IMR-90 (cell line): ENCODE measurements at regions not wholly inside any gene's neighbourhood (a gene's known extent, or its start where the extent isn't known, plus 50 kb on each side); places are given as distances from the start of the nearest gene placed in this dataset.

ENCODE experiments used
- ATAC-seq: fragments of 200-7000 bp; cut with Tn5 transposase; 2 replicates; pipeline ENCODE4 v1.9.1; 2020; ENCODE audit warnings: low read depth, mild to moderate bottlenecking, moderate library complexity
- BruUV-seq: library from RNA; stranded (reverse); fragments of 400-500 nt; replicated peaks from 2 replicates; lab custom pipeline; 2021; lab: Mats Ljungman, UMichigan
- CTCF ChIA-PET: fragments of 300-600 bp; formaldehyde crosslinking; extraction: SDS; loops from one replicate; lab custom pipeline; 2021; ENCODE audit warnings: antibody characterized with exemption; lab: Yijun Ruan, JAX
- POLR2A ChIA-PET: fragments of 300-600 bp; sonication (Branson Sonifier 250); formaldehyde crosslinking; loops from one replicate; lab custom pipeline; 2022; ENCODE audit warnings: antibody characterized with exemption; ENCODE audit not compliant: unreplicated experiment; lab: Charles Lee
- DNase-seq: peaks from one replicate; pipeline ENCODE4 v3.0.0; 2013
- H2AFZ ChIP-seq: replicated peaks from 2 replicates; pipeline ENCODE3; 2013; ENCODE audit warnings: low read length, mild to moderate bottlenecking; ENCODE audit not compliant: poor library complexity
- H2AK5ac ChIP-seq: 2 replicates; pipeline ENCODE4 v1.6.1; 2013; ENCODE audit warnings: low read depth, low read length, inconsistent platforms
- H2AK9ac ChIP-seq: replicated peaks from 2 replicates; pipeline ENCODE3; 2013; ENCODE audit warnings: mild to moderate bottlenecking, low read depth, low read length, moderate library complexity; ENCODE audit not compliant: poor library complexity
- H2BK120ac ChIP-seq: 2 replicates; pipeline ENCODE4 v1.6.1; 2013; ENCODE audit warnings: low read depth, low read length, inconsistent platforms
- H2BK15ac ChIP-seq: 3 replicates; pipeline ENCODE4 v1.6.1; 2013; ENCODE audit warnings: low read depth, low read length, inconsistent platforms
- H2BK20ac ChIP-seq: 2 replicates; pipeline ENCODE4 v1.6.1; 2013; ENCODE audit warnings: low read depth, mild to moderate bottlenecking, inconsistent platforms, low read length, moderate library complexity
- H2BK5ac ChIP-seq: 2 replicates; pipeline ENCODE4 v1.6.1; 2013; ENCODE audit warnings: mild to moderate bottlenecking, low read depth, low read length, inconsistent platforms; ENCODE audit not compliant: poor library complexity, severe bottlenecking
- H3K14ac ChIP-seq: replicated peaks from 2 replicates; pipeline ENCODE4 v1.6.1; 2013; ENCODE audit warnings: low read depth, low read length, inconsistent platforms
- H3K18ac ChIP-seq: 2 replicates; pipeline ENCODE4 v1.6.1; 2013; ENCODE audit warnings: low read depth, low read length, control low read depth
- H3K23ac ChIP-seq: 2 replicates; pipeline ENCODE4 v1.6.1; 2013; ENCODE audit warnings: low read depth, low read length, inconsistent platforms
- H3K27ac ChIP-seq: 2 replicates; pipeline ENCODE4 v1.5.1; 2013; ENCODE audit warnings: mild to moderate bottlenecking, control low read depth, low read length; ENCODE audit not compliant: insufficient read depth
- H3K27me3 ChIP-seq: 2 replicates; pipeline ENCODE4 v1.6.1; 2013; ENCODE audit warnings: low read length; ENCODE audit not compliant: control insufficient read depth, insufficient read depth
- H3K36me3 ChIP-seq: 2 replicates; pipeline ENCODE4 v1.6.1; 2013; ENCODE audit warnings: low read length, mixed read lengths; ENCODE audit not compliant: control insufficient read depth, insufficient read depth
- H3K4ac ChIP-seq: 2 replicates; pipeline ENCODE4 v1.6.1; 2013; ENCODE audit warnings: low read depth, low read length, inconsistent platforms
- H3K4me1 ChIP-seq: 2 replicates; pipeline ENCODE4 v1.6.1; 2013; ENCODE audit warnings: low read length, mixed read lengths; ENCODE audit not compliant: control insufficient read depth, insufficient read depth
- H3K4me2 ChIP-seq: 2 replicates; pipeline ENCODE4 v1.6.1; 2013; ENCODE audit warnings: low read depth, mild to moderate bottlenecking, control low read depth, low read length, moderate library complexity
- H3K4me3 ChIP-seq: 2 replicates; pipeline ENCODE4 v1.5.1; 2013; ENCODE audit warnings: low read depth, mild to moderate bottlenecking, control low read depth, low read length, moderate library complexity; ENCODE audit not compliant: insufficient read depth
- H3K56ac ChIP-seq: 2 replicates; pipeline ENCODE4 v1.6.1; 2013; ENCODE audit warnings: low read length, inconsistent platforms; ENCODE audit not compliant: insufficient read depth; ENCODE audit errors: extremely low read depth
- H3K79me1 ChIP-seq, 2 experiments: 2 replicates each; pipeline ENCODE4 v1.6.1; 2013; ENCODE audit warnings: low read length in 2 of 2, inconsistent platforms in 1 of 2, low read depth in 1 of 2
- H3K9ac ChIP-seq: 2 replicates; pipeline ENCODE4 v1.6.1; 2013; ENCODE audit warnings: low read depth, low read length, control low read depth
- H3K9me1 ChIP-seq: 2 replicates; pipeline ENCODE4 v1.6.1; 2013; ENCODE audit warnings: low read length, inconsistent platforms; ENCODE audit not compliant: insufficient read depth
- H3K9me3 ChIP-seq: 2 replicates; pipeline ENCODE4 v1.6.1; 2013; ENCODE audit warnings: low read length; ENCODE audit not compliant: control insufficient read depth, insufficient read depth
- H4K20me1 ChIP-seq: 2 replicates; pipeline ENCODE4 v1.6.1; 2013; ENCODE audit warnings: low read length, inconsistent platforms; ENCODE audit not compliant: insufficient read depth
- H4K5ac ChIP-seq: 2 replicates; pipeline ENCODE4 v1.6.1; 2013; ENCODE audit warnings: mild to moderate bottlenecking, low read depth, low read length, control low read depth
- H4K8ac ChIP-seq, 2 experiments: 2 replicates each; pipeline ENCODE4 v1.6.1; 2013; ENCODE audit warnings: low read depth in 2 of 2, low read length in 2 of 2, control low read depth in 1 of 2, inconsistent platforms in 1 of 2
- H4K91ac ChIP-seq: 2 replicates; pipeline ENCODE4 v1.6.1; 2013; ENCODE audit warnings: low read depth, low read length, inconsistent platforms; ENCODE audit not compliant: insufficient read depth
- BHLHE40 ChIP-seq: fragments of 150-350 bp; IDR thresholded peaks from 2 replicates; pipeline ENCODE4 v1.6.1; 2016; ENCODE audit warnings: mild to moderate bottlenecking, low read depth, low read length
- CTCF ChIP-seq: conservative IDR thresholded peaks from 2 replicates; pipeline ENCODE4 v1.5.1; 2012; ENCODE audit warnings: mild to moderate bottlenecking, low read depth, low read length, improper control_type of control experiment
- NFE2L2 ChIP-seq: fragments of 150-350 bp; IDR thresholded peaks from 2 replicates; pipeline ENCODE4 v1.6.1; 2016; ENCODE audit warnings: low read depth, mild to moderate bottlenecking, low read length
- WGBS, 2 experiments: methylation state at CpG; one replicate each; pipeline versions ENCODE4 v1.1.5 to v1.1.7; 2013; ENCODE audit warnings: missing lambda C conversion rate in 2 of 2; ENCODE audit not compliant: insufficient read length in 1 of 2; ENCODE audit errors: extremely low coverage in 2 of 2; 5-methylcytosine and 5-hydroxymethylcytosine counted together
- dilution Hi-C: fragments of 300-500 bp; cut with HindIII; formaldehyde crosslinking; loops from one replicate; pipeline ENCODE4 v1.14.3; 2018; ENCODE audit warnings: low sequenced_read_pairs; ENCODE audit not compliant: unreplicated experiment
- in situ Hi-C: fragments of 300-500 bp; cut with MboI; formaldehyde crosslinking; loops from 3 replicates; pipeline ENCODE4 v1.14.3; 2019; ENCODE audit warnings: low sequenced_read_pairs, inconsistent platforms, mixed read lengths
- intact Hi-C: fragments of 100-400 bp; cut with micrococcal nuclease; formaldehyde crosslinking; loops from 2 replicates; pipeline ENCODE4 v1.10.0; 2022

GRCh38 chr2:107411267-107411666, 415.4 kb upstream of the RGPD4 start:
- no peak for TF ChIP-seq BHLHE40
- no peak for TF ChIP-seq NFE2L2
- no peak for TF ChIP-seq CTCF
- Histone ChIP-seq H3K23ac (no peak overlapping the region), H2AK5ac (no peak overlapping the region), H3K56ac (no peak overlapping the region), H4K5ac (no peak overlapping the region), H4K20me1 (no peaks in the 10 kb centered on the region), H3K4ac (no peak overlapping the region), H4K8ac (no peak overlapping the region), H2AFZ (no peak overlapping the region), H2BK20ac (no peak overlapping the region), H3K18ac (no peak overlapping the region), H2AK9ac (no peak overlapping the region), H3K27ac (no peak overlapping the region), H3K9ac (no peak overlapping the region), H4K91ac (no peak overlapping the region), H3K27me3 (no peaks in the 10 kb centered on the region), H2BK5ac (no peak overlapping the region), H3K14ac (no peak overlapping the region), H3K9me3 (peaks cover 3% of the 10 kb centered on the region; the same call in 1 of the 2 replicates), H3K9me1 (no peaks in the 10 kb centered on the region), H2BK120ac (no peak overlapping the region), H3K36me3 (no peaks in the 10 kb centered on the region), H3K4me3 (no peak overlapping the region), H3K4me2 (no peak overlapping the region), H3K4me1 (no peaks in the 10 kb centered on the region), H3K79me1 (no peaks in the 10 kb centered on the region), H2BK15ac (no peak overlapping the region)
- ATAC-seq (no peak), DNase-seq (no peak)
- intact Hi-C loops (no loop called here), dilution Hi-C loops (no loop called here), in situ Hi-C loops (no loop called here)
- no TSS peak for BruUV-seq
- no CpG with 5 or more reads among the region's 2 CpGs for WGBS, 2 experiments
- ChIA-PET POLR2A (no interaction called here), CTCF (no interaction called here)
